Prostate gland (tissue), 2 donors: ENCODE measurements at regions not wholly inside any gene's neighbourhood (a gene's known extent, or its start where the extent isn't known, plus 50 kb on each side); places are given as distances from the start of the nearest gene placed in this dataset.

Experiments used
- DNase-seq: peaks from one replicate; pipeline ENCODE4 v3.0.0-alpha.2; 2019; ENCODE audit warnings: low spot score
- H3K27ac ChIP-seq, 2 donors: fragments of 200-600 bp; sonication (generic); 2 replicates each; pipeline ENCODE4 v1.5.1; 2017 to 2019
- H3K27me3 ChIP-seq: fragments of 200-600 bp; sonication (generic); replicated peaks from 2 replicates; pipeline ENCODE4 v1.5.1; 2019; ENCODE audit not compliant: insufficient read depth
- H3K36me3 ChIP-seq, 2 donors: fragments of 200-600 bp; sonication (generic); 1 replicate in 1 of 2; 2 replicates in 1 of 2; pipeline versions ENCODE4 v1.5.1 to v1.8.1; 2017 to 2019
- H3K4me1 ChIP-seq: fragments of 200-600 bp; sonication (generic); replicated peaks from 2 replicates; pipeline ENCODE4 v1.5.1; 2019
- H3K4me3 ChIP-seq, 2 donors: fragments of 200-600 bp; sonication (generic); 2 replicates each; pipeline ENCODE4 v1.5.1; 2017 to 2019
- H3K9me3 ChIP-seq: fragments of 200-600 bp; sonication (generic); 2 replicates; pipeline ENCODE4 v1.5.1; 2017
- CTCF ChIP-seq, 4 experiments: fragments of 200-600 bp in 2 of 4; fragments of 450-650 bp in 2 of 4; sonication (generic) in 2 of 4; IDR thresholded peaks; 1 replicate in 3 of 4; 2 replicates in 1 of 4; pipeline ENCODE4 v1.5.1; 2016 to 2019; ENCODE audit warnings: antibody characterized with exemption in 4 of 4, mild to moderate bottlenecking in 2 of 4, moderate library complexity in 2 of 4
- POLR2A ChIP-seq: fragments of 450-650 bp; IDR thresholded peaks from one replicate; pipeline ENCODE4 v1.6.1; 2016; ENCODE audit warnings: antibody characterized with exemption, mild to moderate bottlenecking
- POLR2AphosphoS5 ChIP-seq: sonication (generic); formaldehyde crosslinking; IDR thresholded peaks from one replicate; pipeline ENCODE4 v1.6.1; 2017; ENCODE audit warnings: antibody characterized with exemption
- WGBS: methylation state at CpG from one replicate; pipeline ENCODE4 v1.1.5; 2018; 5-methylcytosine and 5-hydroxymethylcytosine counted together
- intact Hi-C: fragments of 100-400 bp; cut with DNase I; formaldehyde crosslinking; loops from one replicate; pipeline ENCODE4 v1.14.2; 2022

- Histone ChIP-seq H3K4me1 (no peaks in the 10 kb centered on the region), H3K27me3 (no peaks in the 10 kb centered on the region), H3K9me3 (no peaks in the 10 kb centered on the region), H3K36me3 (no peaks in the 10 kb centered on the region), H3K27ac (no peak overlapping the region), H3K4me3 (no peak overlapping the region)
- DNase-seq: no peak
- TF ChIP-seq POLR2AphosphoS5: no peak
- intact Hi-C loops: no loop called here
- WGBS: 65% methylated on average over 15 of the region's 15 CpGs
Measured at GRCh38 chr20:60078351-60079250, 120.4 kb downstream of the CDH26 start.

DNA sequence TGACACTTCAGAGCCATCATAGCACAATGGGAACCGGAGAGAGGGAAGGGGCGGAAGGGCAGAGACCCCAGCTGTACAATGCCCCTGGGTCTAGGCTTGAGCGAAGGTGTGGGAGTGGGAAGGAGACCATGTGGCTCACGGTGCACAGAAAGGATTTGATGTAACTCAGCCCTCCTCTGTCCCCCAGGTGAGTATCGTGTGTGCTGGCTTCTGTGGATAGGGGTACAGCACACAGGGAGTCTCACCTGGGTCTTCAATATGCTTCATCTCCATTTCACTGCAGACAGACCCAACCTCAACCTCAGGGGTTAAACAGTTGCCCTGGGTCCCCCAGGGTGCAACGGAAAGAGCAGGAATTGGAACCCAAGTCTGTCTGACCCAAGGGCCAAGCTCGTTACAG lies 122.2 kb downstream of the CDH26 start:
- H3K9me3 ChIP-seq: no peaks in the 10 kb centered on the region
- H3K4me3 ChIP-seq: no peak overlapping the region
- H3K36me3 ChIP-seq: no peaks in the 10 kb centered on the region
- TF ChIP-seq CTCF (IDR thresholded peaks at IDR 0.05) (no peak), POLR2AphosphoS5 (no peak), POLR2A (no peak)
- intact Hi-C loops: no loop called here
- H3K27ac ChIP-seq: no peak overlapping the region
- H3K4me1 ChIP-seq: no peaks in the 10 kb centered on the region
- WGBS: 93% methylated on average over 7 of the region's 7 CpGs
- no peaks in the 10 kb centered on the region for H3K27me3 ChIP-seq
- DNase-seq: no peak

- H3K4me1 ChIP-seq: no peaks in the 10 kb centered on the region
- intact Hi-C loops: no loop called here
- 78% methylated on average over 9 of the region's 9 CpGs for WGBS
- H3K9me3 ChIP-seq: no peaks in the 10 kb centered on the region
- TF ChIP-seq CTCF (IDR thresholded peaks at IDR 0.05) (no peak), POLR2A (no peak), POLR2AphosphoS5 (no peak)
- H3K4me3 ChIP-seq: no peak overlapping the region
- H3K27me3 ChIP-seq: no peaks in the 10 kb centered on the region
- no peak overlapping the region for H3K27ac ChIP-seq
- DNase-seq: no peak
- H3K36me3 ChIP-seq: no peaks in the 10 kb centered on the region
Measured at GRCh38 chr20:60085551-60086132, 127.4 kb downstream of the CDH26 start.

- intact Hi-C loops: no loop called here
- 62% methylated on average over 16 of the region's 30 CpGs for WGBS
- no peak for DNase-seq
- no peak for TF ChIP-seq CTCF (IDR thresholded peaks at IDR 0.05)
- no peak for TF ChIP-seq POLR2A
- no peak for TF ChIP-seq POLR2AphosphoS5
- Histone ChIP-seq H3K27ac (no peak overlapping the region), H3K4me3 (peak overlapping the region in 1 of 2 donors; percentile 3), H3K27me3 (no peaks in the 10 kb centered on the region), H3K4me1 (no peaks in the 10 kb centered on the region), H3K9me3 (no peaks in the 10 kb centered on the region), H3K36me3 (no peaks in the 10 kb centered on the region)
Measured at GRCh38 chr20:60086821-60087562, 128.8 kb downstream of the CDH26 start.

DNA sequence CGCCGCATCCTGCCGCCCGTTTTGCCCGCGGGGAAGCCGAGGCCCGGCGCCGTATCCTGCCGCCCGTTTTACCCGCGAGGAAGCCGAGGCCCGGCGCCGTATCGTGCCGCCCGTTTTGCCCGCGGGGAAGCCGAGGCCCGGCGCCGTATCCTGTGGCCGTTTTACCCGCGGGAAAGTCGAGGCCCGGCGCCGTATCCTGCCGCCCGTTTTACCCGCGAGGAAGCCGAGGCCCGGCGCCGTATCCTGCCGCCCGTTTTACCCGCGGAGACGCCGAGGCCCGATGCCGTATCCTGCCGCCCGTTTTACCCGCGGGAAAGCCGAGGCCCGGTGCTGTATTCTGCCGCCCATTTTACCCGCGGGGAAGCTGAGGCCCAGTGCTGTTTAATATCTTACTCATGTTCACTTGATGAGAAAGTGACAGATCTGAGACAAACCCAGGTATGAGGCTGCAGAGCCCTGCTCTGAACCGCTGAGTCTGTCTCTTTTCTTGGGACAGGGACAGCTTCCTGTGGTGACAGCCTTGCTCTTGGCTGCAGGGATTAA lies 129.4 kb downstream of the CDH26 start:
- Histone ChIP-seq H3K27me3 (no peaks in the 10 kb centered on the region), H3K4me3 (peak overlapping the region in 1 of 2 donors; percentile 3)
- 31% methylated on average over 42 of the region's 60 CpGs for WGBS

More for the DNA sequence above, 129.4 kb downstream of the CDH26 start:
- intact Hi-C loops: no loop called here
- Histone ChIP-seq H3K9me3 (no peaks in the 10 kb centered on the region), H3K36me3 (no peaks in the 10 kb centered on the region), H3K4me1 (no peaks in the 10 kb centered on the region), H3K27ac (no peak overlapping the region)
- DNase-seq: no peak
- TF ChIP-seq CTCF (IDR thresholded peaks at IDR 0.05) (no peak), POLR2AphosphoS5 (no peak), POLR2A (no peak)
